Astrocyte (in vitro differentiated cells and primary cell): ENCODE measurements at regions not wholly inside any gene's neighbourhood (a gene's known extent, or its start where the extent isn't known, plus 50 kb on each side); places are given as distances from the start of the nearest gene placed in this dataset.

ENCODE experiments used
- CTCF ChIP-seq: IDR thresholded peaks from 2 replicates; pipeline ENCODE4 v1.5.1; 2011; ENCODE audit warnings: low read depth, mild to moderate bottlenecking, inconsistent platforms, low read length, moderate library complexity; ENCODE audit not compliant: insufficient read depth
- EZH2 ChIP-seq: IDR thresholded peaks from 2 replicates; pipeline ENCODE4 v1.6.1; 2012; ENCODE audit warnings: mild to moderate bottlenecking, low read length, inconsistent platforms; ENCODE audit not compliant: insufficient read depth

GRCh38 chr10:62661143-62661542, 143.4 kb upstream of the ADO start:
- TF ChIP-seq CTCF (no peak), EZH2 (no peak)
